IPS-NIHi7 (cell line): ENCODE measurements at regions not wholly inside any gene's neighbourhood (a gene's known extent, or its start where the extent isn't known, plus 50 kb on each side); places are given as distances from the start of the nearest gene placed in this dataset.
"Not testable (repeated sequence)": the region's sequence is repeated elsewhere in the genome, so short reads cannot be mapped to it uniquely, and the experiment has no call there.

Source experiments
- DNase-seq: peaks from one replicate; pipeline ENCODE4 v3.0.0; 2012; ENCODE audit warnings: mixed read lengths; ENCODE audit errors: extremely low spot score

DNA sequence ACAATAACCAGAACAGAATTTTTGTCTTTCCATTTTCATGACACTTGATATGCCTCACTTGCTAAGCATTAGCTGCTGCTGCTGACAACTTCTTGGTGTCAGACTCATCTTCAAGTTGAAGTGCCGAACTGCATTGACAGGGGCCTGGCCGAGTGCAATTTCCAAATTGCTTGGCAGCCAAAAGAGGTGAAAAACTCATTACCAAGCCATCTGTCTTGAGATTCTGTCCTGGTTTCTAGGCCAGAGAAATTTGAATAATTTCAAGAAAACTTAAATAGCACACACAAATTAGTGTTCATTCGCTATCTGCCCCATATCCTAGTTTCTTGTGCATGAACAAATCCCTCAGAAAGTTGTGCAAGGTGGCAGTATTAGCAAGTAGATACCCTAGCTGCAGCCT is 165.3 kb upstream of the RASSF8 start:
- DNase-seq, result no peak

DNA sequence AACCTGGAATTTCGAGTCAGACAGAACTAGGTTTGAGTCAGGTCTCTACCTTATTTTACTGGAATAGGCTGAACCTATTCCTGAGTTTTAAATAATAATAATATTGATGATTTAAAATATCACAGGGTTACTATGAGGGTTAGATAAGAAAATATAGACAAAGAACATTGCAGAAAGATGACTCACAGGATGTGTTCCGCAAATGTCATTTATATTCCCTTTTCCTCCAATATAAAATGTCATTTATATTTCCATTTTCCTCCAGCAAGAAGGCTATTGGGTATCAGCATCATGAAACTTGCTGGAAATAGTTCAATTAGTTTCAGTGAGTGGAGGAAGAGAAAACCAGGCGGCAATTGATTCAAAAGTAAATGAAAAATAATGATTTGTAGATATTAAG is 163.9 kb upstream of the RASSF8 start:
- DNase-seq, result no peak

GRCh38 chr12:25796523-25797000 is 161.9 kb upstream of the RASSF8 start:
- DNase-seq, result no peak

GRCh38 chr12:25797386-25797785 is 161.1 kb upstream of the RASSF8 start:
- DNase-seq, result no peak

- DNase-seq, result no peak
Observed at GRCh38 chr12:25797949-25798348, 160.5 kb upstream of the RASSF8 start.

DNA sequence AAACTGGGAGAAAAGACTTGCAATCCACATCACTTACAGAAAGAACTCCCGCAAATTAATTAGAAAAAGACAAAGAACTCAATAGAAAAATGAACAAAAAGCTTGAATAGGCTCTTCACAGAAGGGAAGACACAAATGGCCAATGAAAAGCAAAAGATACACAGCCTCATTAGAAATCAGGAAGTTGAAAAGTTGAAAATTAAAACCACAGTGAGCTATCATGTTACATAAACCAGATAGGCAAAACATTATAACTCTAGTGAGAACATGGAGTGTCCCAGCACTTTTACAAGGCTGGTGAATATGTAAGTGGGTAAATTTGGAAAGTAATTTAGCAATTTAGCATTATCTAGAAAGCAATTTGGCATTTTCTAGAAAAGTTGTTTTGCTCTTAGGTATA is 158.4 kb upstream of the RASSF8 start:
- DNase-seq, result no peak

DNA sequence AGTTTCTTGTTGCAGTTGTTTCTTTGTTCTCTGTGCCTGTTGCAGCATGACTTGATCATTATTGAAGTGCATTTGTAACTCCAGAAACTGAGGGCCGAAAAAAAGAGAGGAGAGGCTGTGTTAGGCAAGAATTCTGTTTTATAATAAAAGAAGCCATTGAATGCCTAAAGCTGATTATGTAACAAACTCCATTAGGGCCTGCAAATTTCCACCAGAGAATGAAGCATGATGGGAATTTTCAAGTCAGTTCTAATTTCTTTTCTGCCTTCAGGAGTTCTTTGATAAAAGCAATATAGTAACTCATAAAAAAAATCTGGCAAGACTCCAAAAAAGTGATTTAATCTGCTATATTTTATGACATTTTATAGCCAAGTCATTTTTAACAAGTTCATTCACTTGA is 156.7 kb upstream of the RASSF8 start:
- DNase-seq, result no peak

DNA sequence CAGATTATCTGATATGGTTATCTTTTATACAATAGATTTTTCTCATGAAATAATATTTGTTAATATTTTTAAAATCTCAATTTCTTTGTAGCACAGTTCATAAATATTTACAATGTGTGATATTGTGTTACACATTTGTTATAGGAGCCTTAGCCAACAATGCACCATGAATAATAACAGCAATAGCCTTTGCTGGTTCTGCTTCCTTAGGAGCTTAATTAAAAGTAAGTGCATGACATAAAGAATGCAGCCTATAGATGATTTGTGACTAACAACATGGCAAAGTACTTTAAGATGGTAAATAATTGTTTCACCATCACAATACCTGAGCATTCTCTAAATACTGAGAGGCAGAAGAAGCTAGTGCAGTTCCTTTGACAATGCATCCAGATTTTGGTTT is 156.3 kb upstream of the RASSF8 start:
- no peak for DNase-seq

- not testable (repeated sequence) for DNase-seq
Observed at GRCh38 chr12:25803029-25803664, 155.3 kb upstream of the RASSF8 start.

- not testable (repeated sequence) for DNase-seq
Observed at GRCh38 chr12:25804286-25804685, 154.2 kb upstream of the RASSF8 start.

GRCh38 chr12:25806271-25806670 is 152.2 kb upstream of the RASSF8 start:
- DNase-seq, result no peak

- no peak for DNase-seq
Observed at GRCh38 chr12:25808604-25809003, 149.9 kb upstream of the RASSF8 start.

DNA sequence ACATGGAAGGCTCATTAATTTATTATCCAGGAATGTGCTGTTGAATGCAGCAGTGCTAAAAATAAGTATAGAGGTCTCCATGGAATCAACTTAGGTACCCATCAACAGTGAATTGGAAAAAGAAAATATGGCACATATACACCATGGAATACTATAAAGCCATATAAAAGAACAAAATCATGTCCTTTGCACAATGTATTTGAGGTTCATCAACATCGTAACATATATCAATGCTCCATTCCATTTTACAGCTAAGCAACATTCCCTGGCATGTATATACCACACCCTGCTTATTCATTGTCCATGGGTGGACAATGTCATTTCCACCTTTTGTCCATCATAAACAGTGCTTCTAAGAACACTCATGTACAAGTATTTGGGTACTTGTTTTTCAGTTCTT is 147.8 kb upstream of the RASSF8 start:
- DNase-seq, result no peak

GRCh38 chr12:25811656-25812126 is 146.8 kb upstream of the RASSF8 start:
- no peak for DNase-seq

DNA sequence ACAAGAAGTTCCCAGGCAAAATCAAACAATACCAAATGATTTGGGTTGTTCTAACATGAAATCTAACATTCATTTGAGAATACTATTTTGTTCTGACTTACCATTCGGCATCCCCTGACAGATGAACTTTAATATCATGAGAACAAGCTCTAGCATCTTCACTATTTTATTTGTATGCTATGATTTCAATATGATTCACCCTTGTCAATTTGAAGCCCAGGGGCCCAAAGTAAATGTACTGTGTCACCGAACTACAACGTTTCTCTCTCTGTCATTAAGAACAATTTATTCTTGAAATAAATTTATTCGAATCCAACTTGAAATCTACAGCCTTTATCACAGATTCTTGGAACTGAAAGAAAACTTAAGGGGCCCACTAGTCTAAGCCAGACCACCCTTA is 146.2 kb upstream of the RASSF8 start:
- DNase-seq, result no peak

GRCh38 chr12:25813843-25814242 is 144.6 kb upstream of the RASSF8 start:
- no peak for DNase-seq

DNA sequence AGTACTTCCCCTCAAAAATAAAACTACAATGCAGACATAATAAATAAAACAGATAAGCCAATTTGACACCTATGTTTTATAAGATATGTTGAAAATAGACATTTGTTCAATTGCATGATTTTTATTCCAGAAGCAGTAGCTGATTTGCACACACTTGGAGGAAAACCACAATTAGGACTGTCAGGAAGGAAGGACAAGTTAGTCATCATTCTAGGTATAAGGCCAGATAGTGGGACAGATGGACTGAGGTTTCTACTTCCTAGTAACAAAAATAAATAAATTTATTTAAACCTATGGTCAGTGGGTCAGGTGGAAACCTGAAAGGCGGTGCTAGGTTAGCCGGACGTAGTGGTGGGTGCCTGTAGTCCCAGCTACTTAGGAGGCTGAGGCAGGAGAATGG is 141.8 kb upstream of the RASSF8 start:
- DNase-seq, result no peak

GRCh38 chr12:25817166-25817565 is 141.3 kb upstream of the RASSF8 start:
- DNase-seq, result no peak

GRCh38 chr12:25818596-25819390 is 139.7 kb upstream of the RASSF8 start:
- DNase-seq, result no peak

- DNase-seq, result no peak
Observed at GRCh38 chr12:25819691-25820090, 138.8 kb upstream of the RASSF8 start.

GRCh38 chr12:25822281-25822680 is 136.2 kb upstream of the RASSF8 start:
- no peak for DNase-seq

DNA sequence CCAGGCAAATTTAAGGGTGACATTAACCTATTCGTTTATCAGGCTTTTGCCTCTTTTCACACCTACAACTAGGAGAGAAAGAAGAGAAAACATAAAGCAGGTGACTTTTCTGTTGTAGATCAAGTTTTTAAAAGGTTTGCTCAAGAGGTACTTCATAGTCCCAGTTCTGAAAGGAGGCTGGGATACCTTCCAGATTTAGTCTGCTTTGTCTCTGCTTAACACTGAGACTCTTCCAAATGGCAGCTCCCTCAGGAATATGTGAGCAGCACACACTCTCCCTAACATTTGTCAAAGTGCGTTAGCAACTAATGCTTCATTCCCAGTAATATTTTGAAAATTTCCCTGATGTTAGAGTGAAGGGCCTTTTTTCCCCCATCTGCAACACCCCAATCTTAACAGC is 133.7 kb upstream of the RASSF8 start:
- DNase-seq, result no peak

- DNase-seq, result no peak
Observed at GRCh38 chr12:25825446-25825845, 133.0 kb upstream of the RASSF8 start.
